Esophagus squamous epithelium (tissue), 5 donors: ENCODE measurements at regions not wholly inside any gene's neighbourhood (a gene's known extent, or its start where the extent isn't known, plus 50 kb on each side); places are given as distances from the start of the nearest gene placed in this dataset.

Source experiments
- DNase-seq: peaks from one replicate; lab custom pipeline; 2025; lab: John Stamatoyannopoulos, UW
- H3K27ac ChIP-seq, 4 donors: fragments of 200-600 bp; sonication (generic); one replicate each; pipeline ENCODE4 v1.5.1; 2016 to 2019; ENCODE audit warnings: mild to moderate bottlenecking in 1 of 4
- H3K27me3 ChIP-seq, 4 donors: fragments of 200-600 bp; sonication (generic); 1 replicate in 3 of 4; 2 replicates in 1 of 4; pipeline versions ENCODE4 v1.5.1 to v1.6.0; 2017 to 2021; ENCODE audit warnings: antibody characterized with exemption in 1 of 4
- H3K36me3 ChIP-seq, 3 donors: fragments of 200-600 bp; sonication (generic); one replicate each; pipeline ENCODE4 v1.5.1; 2016 to 2019
- H3K4me1 ChIP-seq, 3 donors: fragments of 200-600 bp; sonication (generic); one replicate each; pipeline ENCODE4 v1.5.1; 2017 to 2019
- H3K4me3 ChIP-seq, 4 donors: fragments of 200-600 bp; sonication (generic); 1 replicate in 3 of 4; 2 replicates in 1 of 4; pipeline ENCODE4 v1.5.1; 2016 to 2019; ENCODE audit warnings: mild to moderate bottlenecking in 2 of 4, moderate library complexity in 1 of 4
- H3K9me3 ChIP-seq, 3 donors: fragments of 200-600 bp; sonication (generic); one replicate each; pipeline ENCODE4 v1.5.1; 2016 to 2019
- POLR2A ChIP-seq, 4 donors: fragments of 450-650 bp; IDR thresholded peaks; one replicate each; pipeline ENCODE4 v1.6.1; 2017; ENCODE audit warnings: antibody characterized with exemption in 4 of 4, mild to moderate bottlenecking in 4 of 4, moderate library complexity in 3 of 4
- WGBS, 2 donors: methylation state at CpG; one replicate each; pipeline ENCODE4 v1.1.5; 2018; 5-methylcytosine and 5-hydroxymethylcytosine counted together
- intact Hi-C: fragments of 100-400 bp; cut with DNase I; formaldehyde crosslinking; loops from one replicate; pipeline ENCODE4 v1.15.0; 2022
- TF ChIP-seq, protein P1 (sequence below), 6 experiments: fragments of 450-650 bp in 4 of 6; fragments of 200-600 bp in 2 of 6; sonication (generic) in 2 of 6; IDR thresholded peaks; one replicate each; pipeline ENCODE4 v1.5.1; 2016 to 2019; ENCODE audit warnings: antibody characterized with exemption in 6 of 6, mild to moderate bottlenecking in 4 of 6, moderate library complexity in 4 of 6
- donor health status: DM: yes; HTN: yes; CAD: no.

DNA sequence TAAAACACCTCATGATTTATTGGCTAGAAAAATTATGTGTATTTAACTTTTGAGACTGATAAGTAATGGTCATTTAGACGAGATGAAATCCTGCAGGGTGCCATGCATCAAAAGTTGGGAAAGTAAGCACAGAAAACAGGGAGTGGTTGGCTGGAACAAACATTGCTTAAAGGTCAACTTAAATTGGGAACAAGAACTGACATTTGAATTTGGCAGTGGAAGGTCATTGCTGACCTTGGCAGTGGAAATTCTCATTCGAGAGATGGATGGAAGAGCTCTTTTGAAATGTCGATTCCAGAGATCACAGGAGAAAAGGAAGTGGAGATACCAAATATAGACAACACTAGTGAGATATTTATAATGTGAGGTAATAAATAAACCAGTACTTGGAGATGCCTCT lies 572.8 kb downstream of the TRAM1L1 start:
- H3K4me3 ChIP-seq: no peak overlapping the region
- no peak for TF ChIP-seq POLR2A (IDR thresholded peaks at IDR 0.05)
- TF ChIP-seq, protein P1, sequence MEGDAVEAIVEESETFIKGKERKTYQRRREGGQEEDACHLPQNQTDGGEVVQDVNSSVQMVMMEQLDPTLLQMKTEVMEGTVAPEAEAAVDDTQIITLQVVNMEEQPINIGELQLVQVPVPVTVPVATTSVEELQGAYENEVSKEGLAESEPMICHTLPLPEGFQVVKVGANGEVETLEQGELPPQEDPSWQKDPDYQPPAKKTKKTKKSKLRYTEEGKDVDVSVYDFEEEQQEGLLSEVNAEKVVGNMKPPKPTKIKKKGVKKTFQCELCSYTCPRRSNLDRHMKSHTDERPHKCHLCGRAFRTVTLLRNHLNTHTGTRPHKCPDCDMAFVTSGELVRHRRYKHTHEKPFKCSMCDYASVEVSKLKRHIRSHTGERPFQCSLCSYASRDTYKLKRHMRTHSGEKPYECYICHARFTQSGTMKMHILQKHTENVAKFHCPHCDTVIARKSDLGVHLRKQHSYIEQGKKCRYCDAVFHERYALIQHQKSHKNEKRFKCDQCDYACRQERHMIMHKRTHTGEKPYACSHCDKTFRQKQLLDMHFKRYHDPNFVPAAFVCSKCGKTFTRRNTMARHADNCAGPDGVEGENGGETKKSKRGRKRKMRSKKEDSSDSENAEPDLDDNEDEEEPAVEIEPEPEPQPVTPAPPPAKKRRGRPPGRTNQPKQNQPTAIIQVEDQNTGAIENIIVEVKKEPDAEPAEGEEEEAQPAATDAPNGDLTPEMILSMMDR (IDR thresholded peaks at IDR 0.05): no peak
- intact Hi-C loops: no loop called here

DNA sequence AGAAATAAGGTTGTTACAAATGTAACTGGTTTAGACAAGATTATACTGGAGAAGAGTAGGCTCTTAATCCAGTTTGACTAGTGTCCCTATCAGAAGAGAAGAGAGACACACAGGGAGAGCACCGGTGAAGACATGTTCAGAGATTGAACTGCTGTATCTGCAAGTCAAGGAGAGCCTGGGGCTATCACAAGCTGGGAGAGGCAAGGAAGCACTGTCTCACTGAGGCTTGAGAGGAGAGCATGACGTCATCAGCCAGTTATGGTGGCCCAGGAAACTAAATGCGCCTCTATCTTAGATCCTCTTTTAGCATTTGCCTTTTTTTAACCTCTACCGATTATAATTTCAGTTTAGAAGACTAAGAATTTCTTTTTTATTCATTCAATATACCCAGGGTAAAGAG lies 583.4 kb downstream of the TRAM1L1 start:
- no peaks in the 10 kb centered on the region for H3K4me1 ChIP-seq
- no peaks in the 10 kb centered on the region for H3K36me3 ChIP-seq
- TF ChIP-seq, protein P1 (IDR thresholded peaks at IDR 0.05): no peak
- no peak for TF ChIP-seq POLR2A (IDR thresholded peaks at IDR 0.05)
- H3K9me3 ChIP-seq: no peaks in the 10 kb centered on the region
- 68 to 72% methylated on average over 4 of the region's 4 CpGs for WGBS, 2 donors
- intact Hi-C loops: no loop called here
- no peak overlapping the region for H3K4me3 ChIP-seq
- no peak for DNase-seq
- H3K27ac ChIP-seq: no peak overlapping the region
- H3K27me3 ChIP-seq: no peaks in the 10 kb centered on the region

More for the DNA sequence above, 572.8 kb downstream of the TRAM1L1 start:
- H3K27me3 ChIP-seq: no peaks in the 10 kb centered on the region
- no peak overlapping the region for H3K27ac ChIP-seq
- DNase-seq: no peak
- H3K4me1 ChIP-seq: no peaks in the 10 kb centered on the region
- no peaks in the 10 kb centered on the region for H3K9me3 ChIP-seq
- no peaks in the 10 kb centered on the region for H3K36me3 ChIP-seq
- WGBS, 2 donors: 47 to 51% methylated on average over 3 of the region's 3 CpGs

DNA sequence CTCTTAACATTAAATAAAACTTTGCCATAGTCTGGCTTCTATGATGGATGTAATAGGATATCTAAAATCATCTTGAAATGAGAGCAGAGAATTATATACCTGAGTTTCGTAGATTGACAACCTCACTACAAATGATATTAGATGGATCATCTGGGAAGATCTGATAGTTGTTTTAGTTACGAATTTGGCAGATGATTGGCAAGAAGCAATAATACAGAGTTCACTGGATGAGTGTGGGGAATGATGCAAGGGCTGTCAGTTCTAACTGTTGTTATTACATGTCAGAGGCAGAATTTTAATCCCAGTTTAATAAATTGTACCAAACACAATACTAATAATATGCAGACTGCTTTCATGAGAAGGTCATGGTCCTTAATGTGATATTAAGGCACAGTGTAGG lies 585.2 kb downstream of the TRAM1L1 start:
- no peak overlapping the region for H3K27ac ChIP-seq
- no peak for DNase-seq
- no peaks in the 10 kb centered on the region for H3K36me3 ChIP-seq
- TF ChIP-seq POLR2A (IDR thresholded peaks at IDR 0.05): no peak
- TF ChIP-seq, protein P1 (IDR thresholded peaks at IDR 0.05): no peak
- H3K4me3 ChIP-seq: no peak overlapping the region
- H3K27me3 ChIP-seq: no peaks in the 10 kb centered on the region
- intact Hi-C loops: no loop called here
- H3K9me3 ChIP-seq: no peaks in the 10 kb centered on the region
- 52 to 72% methylated on average over 2 of the region's 2 CpGs for WGBS, 2 donors
- H3K4me1 ChIP-seq: no peaks in the 10 kb centered on the region

DNA sequence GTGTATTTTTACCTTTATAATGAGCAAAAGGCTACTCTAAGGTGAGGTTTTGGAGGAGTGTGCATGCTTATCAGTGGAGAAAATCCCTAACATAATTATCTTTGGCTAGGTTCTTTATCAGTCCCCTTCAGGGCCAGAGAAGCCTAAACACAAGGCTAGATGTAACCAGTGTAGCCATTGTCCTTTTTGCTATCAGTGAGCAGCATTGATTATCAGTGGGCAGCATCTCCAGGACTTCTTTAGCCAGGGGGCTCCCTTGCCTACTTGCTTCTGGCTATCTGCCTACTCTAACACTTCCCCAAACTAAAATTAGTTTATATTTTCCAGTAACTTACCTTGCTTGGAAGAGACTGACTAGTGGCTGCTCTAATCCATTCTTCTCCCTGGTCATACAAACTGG lies 595.6 kb downstream of the TRAM1L1 start:
- Histone ChIP-seq H3K27ac (no peak overlapping the region), H3K4me1 (no peaks in the 10 kb centered on the region), H3K27me3 (no peaks in the 10 kb centered on the region), H3K36me3 (no peaks in the 10 kb centered on the region), H3K9me3 (no peaks in the 10 kb centered on the region), H3K4me3 (no peak overlapping the region)
- no peak for DNase-seq
- TF ChIP-seq, protein P1 (IDR thresholded peaks at IDR 0.05): no peak
- TF ChIP-seq POLR2A (IDR thresholded peaks at IDR 0.05): no peak
- intact Hi-C loops: no loop called here

DNA sequence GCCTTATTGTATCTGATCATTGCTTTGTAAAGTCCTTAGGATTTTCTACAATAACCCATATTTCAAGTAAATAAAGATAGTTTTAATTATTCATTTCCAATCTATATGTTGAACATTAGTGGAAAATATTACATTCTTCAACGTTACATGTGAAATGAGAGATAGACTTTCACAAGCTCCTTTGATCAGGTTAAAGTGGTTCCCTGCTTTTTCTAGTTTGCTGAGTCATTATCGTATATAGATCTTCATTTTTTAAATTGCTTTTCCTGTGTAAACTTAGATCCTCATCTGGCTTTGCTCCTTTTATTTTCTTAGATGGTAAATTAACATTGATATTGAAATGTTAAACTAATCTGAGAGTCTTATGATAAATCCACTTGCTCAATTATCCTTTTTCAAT lies 599.0 kb downstream of the TRAM1L1 start:
- no peaks in the 10 kb centered on the region for H3K27me3 ChIP-seq
- WGBS, 2 donors: 67 to 70% methylated on average over 2 of the region's 2 CpGs
- no peak overlapping the region for H3K4me3 ChIP-seq
- intact Hi-C loops: no loop called here
- TF ChIP-seq, protein P1 (IDR thresholded peaks at IDR 0.05): no peak
- TF ChIP-seq POLR2A (IDR thresholded peaks at IDR 0.05): no peak
- H3K36me3 ChIP-seq: no peaks in the 10 kb centered on the region
- H3K4me1 ChIP-seq: no peaks in the 10 kb centered on the region
- no peaks in the 10 kb centered on the region for H3K9me3 ChIP-seq
- H3K27ac ChIP-seq: no peak overlapping the region
- no peak for DNase-seq
